HepG2 (cell line): ENCODE measurements at regions not wholly inside any gene's neighbourhood (a gene's known extent, or its start where the extent isn't known, plus 50 kb on each side); places are given as distances from the start of the nearest gene placed in this dataset.

Experiments
- ATM ChIP-seq: fragments of 450-650 bp; IDR thresholded peaks from 2 replicates; pipeline ENCODE4 v1.7.1; 2017; ENCODE audit warnings: mild to moderate bottlenecking, borderline replicate concordance
- CAMTA2 ChIP-seq: sonication (generic); formaldehyde crosslinking; IDR thresholded peaks from 2 replicates; pipeline ENCODE4 v1.4.0; 2020; ENCODE audit warnings: mild to moderate bottlenecking, missing genetic modification reagents, borderline replicate concordance
- ELF1 ChIP-seq: sonication (generic); formaldehyde crosslinking; IDR thresholded peaks from 2 replicates; pipeline ENCODE4 v1.4.0; 2020; ENCODE audit warnings: missing genetic modification reagents
- PRDM4 ChIP-seq: sonication (generic); formaldehyde crosslinking; IDR thresholded peaks from 2 replicates; pipeline ENCODE4 v1.9.0; 2021; ENCODE audit warnings: missing genetic modification reagents, borderline replicate concordance
- RFX1 ChIP-seq: fragments of 450-650 bp; IDR thresholded peaks from 2 replicates; pipeline ENCODE4 v1.6.1; 2017
- ZHX2 ChIP-seq, 2 experiments: sonication (generic) in 1 of 2; formaldehyde crosslinking in 1 of 2; IDR thresholded peaks; 2 replicates each; pipeline versions ENCODE4 v1.6.1 to v1.9.0; 2014 to 2022; ENCODE audit warnings: antibody characterized with exemption in 1 of 2, borderline replicate concordance in 1 of 2, inconsistent platforms in 1 of 2, low read depth in 1 of 2, missing genetic modification reagents in 1 of 2
- TF ChIP-seq, protein P1 (sequence below): IDR thresholded peaks from 2 replicates; pipeline ENCODE4 v1.6.1; 2012; ENCODE audit warnings: low read length, improper control_type of control experiment

DNA sequence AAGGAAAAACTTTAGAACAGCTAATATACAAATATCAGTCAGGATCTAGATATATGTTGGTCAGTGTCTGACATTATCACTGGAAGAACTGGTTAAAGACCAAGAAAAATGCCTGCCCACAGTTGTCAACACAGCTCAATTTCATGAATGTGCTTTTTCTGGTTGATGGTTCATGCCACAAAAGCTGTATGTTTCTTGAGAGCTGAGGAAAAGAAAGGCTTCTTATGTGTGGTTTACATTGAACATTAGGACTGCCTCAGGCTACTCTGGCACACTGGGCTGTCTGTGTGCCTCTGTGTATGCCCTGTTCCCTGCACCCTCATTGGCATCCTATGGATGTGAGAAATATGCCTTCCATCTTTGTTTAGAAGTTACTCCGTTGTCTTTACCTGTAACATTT lies 218.8 kb upstream of the RGS6 start:
- TF ChIP-seq ATM: no peak
- no peak for TF ChIP-seq CAMTA2 (CRISPR knock-in tag)
- TF ChIP-seq ZHX2 (IDR thresholded peaks at IDR 0.05; ENCODE audit: low read depth): no peak
- TF ChIP-seq ZHX2 (CRISPR knock-in tag; IDR thresholded peaks at IDR 0.05; ENCODE audit: borderline replicate concordance): no peak
- no peak for TF ChIP-seq PRDM4
- no peak for TF ChIP-seq RFX1
- TF ChIP-seq, protein P1, sequence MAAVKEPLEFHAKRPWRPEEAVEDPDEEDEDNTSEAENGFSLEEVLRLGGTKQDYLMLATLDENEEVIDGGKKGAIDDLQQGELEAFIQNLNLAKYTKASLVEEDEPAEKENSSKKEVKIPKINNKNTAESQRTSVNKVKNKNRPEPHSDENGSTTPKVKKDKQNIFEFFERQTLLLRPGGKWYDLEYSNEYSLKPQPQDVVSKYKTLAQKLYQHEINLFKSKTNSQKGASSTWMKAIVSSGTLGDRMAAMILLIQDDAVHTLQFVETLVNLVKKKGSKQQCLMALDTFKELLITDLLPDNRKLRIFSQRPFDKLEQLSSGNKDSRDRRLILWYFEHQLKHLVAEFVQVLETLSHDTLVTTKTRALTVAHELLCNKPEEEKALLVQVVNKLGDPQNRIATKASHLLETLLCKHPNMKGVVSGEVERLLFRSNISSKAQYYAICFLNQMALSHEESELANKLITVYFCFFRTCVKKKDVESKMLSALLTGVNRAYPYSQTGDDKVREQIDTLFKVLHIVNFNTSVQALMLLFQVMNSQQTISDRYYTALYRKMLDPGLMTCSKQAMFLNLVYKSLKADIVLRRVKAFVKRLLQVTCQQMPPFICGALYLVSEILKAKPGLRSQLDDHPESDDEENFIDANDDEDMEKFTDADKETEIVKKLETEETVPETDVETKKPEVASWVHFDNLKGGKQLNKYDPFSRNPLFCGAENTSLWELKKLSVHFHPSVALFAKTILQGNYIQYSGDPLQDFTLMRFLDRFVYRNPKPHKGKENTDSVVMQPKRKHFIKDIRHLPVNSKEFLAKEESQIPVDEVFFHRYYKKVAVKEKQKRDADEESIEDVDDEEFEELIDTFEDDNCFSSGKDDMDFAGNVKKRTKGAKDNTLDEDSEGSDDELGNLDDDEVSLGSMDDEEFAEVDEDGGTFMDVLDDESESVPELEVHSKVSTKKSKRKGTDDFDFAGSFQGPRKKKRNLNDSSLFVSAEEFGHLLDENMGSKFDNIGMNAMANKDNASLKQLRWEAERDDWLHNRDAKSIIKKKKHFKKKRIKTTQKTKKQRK: no peak
- TF ChIP-seq ELF1 (CRISPR knock-in tag): no peak
